Prostate gland (tissue), 2 donors: ENCODE measurements at regions not wholly inside any gene's neighbourhood (a gene's known extent, or its start where the extent isn't known, plus 50 kb on each side); places are given as distances from the start of the nearest gene placed in this dataset.

Source experiments
- DNase-seq: peaks from one replicate; pipeline ENCODE4 v3.0.0-alpha.2; 2019; ENCODE audit warnings: low spot score
- H3K27ac ChIP-seq, 2 donors: fragments of 200-600 bp; sonication (generic); 2 replicates each; pipeline ENCODE4 v1.5.1; 2017 to 2019
- H3K27me3 ChIP-seq: fragments of 200-600 bp; sonication (generic); replicated peaks from 2 replicates; pipeline ENCODE4 v1.5.1; 2019; ENCODE audit not compliant: insufficient read depth
- H3K36me3 ChIP-seq, 2 donors: fragments of 200-600 bp; sonication (generic); 1 replicate in 1 of 2; 2 replicates in 1 of 2; pipeline versions ENCODE4 v1.5.1 to v1.8.1; 2017 to 2019
- H3K4me1 ChIP-seq: fragments of 200-600 bp; sonication (generic); replicated peaks from 2 replicates; pipeline ENCODE4 v1.5.1; 2019
- H3K4me3 ChIP-seq, 2 donors: fragments of 200-600 bp; sonication (generic); 2 replicates each; pipeline ENCODE4 v1.5.1; 2017 to 2019
- H3K9me3 ChIP-seq: fragments of 200-600 bp; sonication (generic); 2 replicates; pipeline ENCODE4 v1.5.1; 2017
- POLR2A ChIP-seq: fragments of 450-650 bp; IDR thresholded peaks from one replicate; pipeline ENCODE4 v1.6.1; 2016; ENCODE audit warnings: antibody characterized with exemption, mild to moderate bottlenecking
- POLR2AphosphoS5 ChIP-seq: sonication (generic); formaldehyde crosslinking; IDR thresholded peaks from one replicate; pipeline ENCODE4 v1.6.1; 2017; ENCODE audit warnings: antibody characterized with exemption
- WGBS: methylation state at CpG from one replicate; pipeline ENCODE4 v1.1.5; 2018; 5-methylcytosine and 5-hydroxymethylcytosine counted together
- intact Hi-C: fragments of 100-400 bp; cut with DNase I; formaldehyde crosslinking; loops from one replicate; pipeline ENCODE4 v1.14.2; 2022
- TF ChIP-seq, protein P1 (sequence below), 4 experiments: fragments of 200-600 bp in 2 of 4; fragments of 450-650 bp in 2 of 4; sonication (generic) in 2 of 4; IDR thresholded peaks; 1 replicate in 3 of 4; 2 replicates in 1 of 4; pipeline ENCODE4 v1.5.1; 2016 to 2019; ENCODE audit warnings: antibody characterized with exemption in 4 of 4, mild to moderate bottlenecking in 2 of 4, moderate library complexity in 2 of 4

DNA sequence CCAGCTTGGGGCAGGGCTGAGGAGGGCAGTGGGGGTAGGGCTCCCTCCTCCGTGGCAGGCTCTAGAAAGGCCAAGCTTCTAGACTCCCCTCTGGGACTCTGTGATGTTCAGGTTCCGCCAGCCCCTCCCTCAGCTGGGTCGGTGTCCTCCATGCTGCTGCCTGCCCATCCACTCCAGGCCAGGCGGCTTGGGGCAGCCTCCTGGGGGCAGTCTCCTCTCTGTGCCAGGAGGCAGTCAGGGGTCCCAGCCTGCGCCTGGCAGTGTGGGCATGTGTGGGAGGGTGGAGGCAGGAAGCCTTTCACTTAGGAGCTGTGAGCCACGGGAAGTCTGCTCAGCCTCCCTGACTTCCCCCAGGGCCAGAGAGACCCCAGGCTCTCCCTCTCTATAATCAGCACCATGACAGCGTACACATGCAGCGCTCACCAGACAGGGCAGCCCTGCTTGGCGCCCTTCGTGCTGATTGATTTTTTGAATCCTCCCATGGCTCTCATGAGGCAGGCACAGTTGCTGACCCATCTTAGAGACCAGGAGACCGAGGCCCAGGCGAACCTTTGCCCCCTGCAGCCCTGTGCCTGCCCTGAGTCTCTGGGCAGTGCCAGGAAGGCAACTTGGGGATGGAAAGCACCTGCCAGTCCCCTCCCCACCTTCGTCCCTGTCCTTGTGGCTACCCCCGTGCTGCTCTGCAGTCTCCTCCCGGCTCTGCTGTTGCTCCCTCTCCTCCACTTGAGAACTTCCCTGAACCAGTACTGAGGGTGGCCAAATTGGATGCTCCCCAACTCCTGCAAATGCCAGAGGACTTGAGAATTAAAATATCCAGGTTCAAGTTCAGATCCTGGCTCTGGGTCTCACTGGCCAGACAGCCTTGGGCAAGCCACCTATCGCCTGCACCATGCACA lies 234.7 kb upstream of the GSE1 start:
- intact Hi-C loops, result no loop called here
- DNase-seq, result no peak
- Histone ChIP-seq H3K4me1 (peaks cover 19% of the 10 kb centered on the region), H3K36me3 (no peaks in the 10 kb centered on the region), H3K9me3 (no peaks in the 10 kb centered on the region), H3K4me3 (no peak overlapping the region), H3K27me3 (no peaks in the 10 kb centered on the region), H3K27ac (no peak overlapping the region)
- TF ChIP-seq POLR2A (no peak), POLR2AphosphoS5 (no peak)
- TF ChIP-seq, protein P1, sequence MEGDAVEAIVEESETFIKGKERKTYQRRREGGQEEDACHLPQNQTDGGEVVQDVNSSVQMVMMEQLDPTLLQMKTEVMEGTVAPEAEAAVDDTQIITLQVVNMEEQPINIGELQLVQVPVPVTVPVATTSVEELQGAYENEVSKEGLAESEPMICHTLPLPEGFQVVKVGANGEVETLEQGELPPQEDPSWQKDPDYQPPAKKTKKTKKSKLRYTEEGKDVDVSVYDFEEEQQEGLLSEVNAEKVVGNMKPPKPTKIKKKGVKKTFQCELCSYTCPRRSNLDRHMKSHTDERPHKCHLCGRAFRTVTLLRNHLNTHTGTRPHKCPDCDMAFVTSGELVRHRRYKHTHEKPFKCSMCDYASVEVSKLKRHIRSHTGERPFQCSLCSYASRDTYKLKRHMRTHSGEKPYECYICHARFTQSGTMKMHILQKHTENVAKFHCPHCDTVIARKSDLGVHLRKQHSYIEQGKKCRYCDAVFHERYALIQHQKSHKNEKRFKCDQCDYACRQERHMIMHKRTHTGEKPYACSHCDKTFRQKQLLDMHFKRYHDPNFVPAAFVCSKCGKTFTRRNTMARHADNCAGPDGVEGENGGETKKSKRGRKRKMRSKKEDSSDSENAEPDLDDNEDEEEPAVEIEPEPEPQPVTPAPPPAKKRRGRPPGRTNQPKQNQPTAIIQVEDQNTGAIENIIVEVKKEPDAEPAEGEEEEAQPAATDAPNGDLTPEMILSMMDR (IDR thresholded peaks at IDR 0.05), result no peak
- 84% methylated on average over 16 of the region's 16 CpGs for WGBS

DNA sequence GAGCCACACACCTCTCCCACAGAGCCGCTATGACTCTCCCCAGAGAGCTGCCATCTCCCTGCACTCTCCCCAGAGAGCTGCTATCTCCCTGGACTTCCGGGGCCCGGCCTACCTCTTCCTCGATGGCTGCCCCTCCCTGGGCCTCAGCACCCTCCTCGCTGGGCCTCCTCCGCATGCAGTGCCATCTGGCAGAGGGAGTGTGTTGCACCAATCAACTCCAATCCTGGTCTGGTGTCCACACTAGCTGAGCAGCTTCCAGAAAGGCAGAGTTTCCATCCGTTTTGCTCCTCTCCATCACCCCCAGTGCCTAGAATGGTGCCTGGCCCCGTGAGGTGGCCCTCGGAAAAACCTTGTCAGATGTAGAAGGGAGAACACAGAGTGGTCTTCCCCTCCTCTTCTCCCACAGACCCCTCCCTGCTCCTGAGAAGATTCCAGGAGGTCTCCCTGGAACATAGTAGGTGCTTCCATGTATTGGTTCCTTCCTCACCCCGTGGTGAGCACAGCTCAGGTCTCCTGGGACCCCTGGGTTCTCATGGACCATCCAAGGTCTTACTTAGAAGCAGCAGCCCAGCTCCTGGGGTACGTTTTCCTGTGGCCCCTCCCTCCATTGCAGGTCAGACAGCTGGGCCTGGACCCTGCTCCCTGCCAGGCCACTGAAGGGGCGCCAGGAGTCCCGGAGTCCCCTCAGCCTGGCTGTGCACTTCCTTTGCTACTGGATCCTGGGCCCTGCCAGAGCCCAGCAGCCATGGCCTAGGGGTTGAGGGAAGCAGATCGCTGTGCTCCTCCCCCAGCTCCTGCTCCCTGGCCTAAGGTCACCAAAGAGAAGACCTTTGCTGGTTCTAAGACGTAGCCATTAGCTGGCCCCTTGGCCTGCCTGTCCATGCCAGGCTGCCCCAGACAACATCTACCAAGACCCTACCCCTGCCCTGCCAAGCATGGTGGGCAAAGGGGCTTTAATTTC lies 233.8 kb upstream of the GSE1 start:
- Histone ChIP-seq H3K27ac (no peak overlapping the region), H3K9me3 (no peaks in the 10 kb centered on the region), H3K27me3 (no peaks in the 10 kb centered on the region), H3K36me3 (no peaks in the 10 kb centered on the region), H3K4me1 (peaks cover 19% of the 10 kb centered on the region), H3K4me3 (no peak overlapping the region)
- no peak for TF ChIP-seq POLR2A
- TF ChIP-seq, protein P1 (IDR thresholded peaks at IDR 0.05), result no peak
- TF ChIP-seq POLR2AphosphoS5, result no peak
- intact Hi-C loops, result no loop called here
- 75% methylated on average over 15 of the region's 15 CpGs for WGBS
- no peak for DNase-seq

DNA sequence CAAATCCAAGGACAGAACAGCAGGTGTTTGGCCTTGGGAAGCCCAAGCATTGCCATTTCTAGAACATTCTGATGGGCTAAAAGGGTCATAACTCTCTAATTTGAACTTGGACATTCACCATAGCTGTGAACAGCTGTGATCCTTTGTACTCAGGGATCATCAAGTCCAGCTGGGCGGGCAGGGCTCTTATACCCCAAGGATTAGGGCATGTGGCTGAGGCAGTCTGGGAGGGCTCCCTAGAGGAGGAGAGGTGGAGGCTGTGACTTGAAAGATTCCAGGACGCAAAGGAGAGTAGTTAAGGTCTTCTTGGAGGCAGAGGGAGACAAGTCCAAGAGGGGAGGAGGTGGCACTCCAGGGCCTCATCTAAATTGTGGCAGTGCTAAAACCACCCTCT lies 233.1 kb upstream of the GSE1 start:
- H3K27ac ChIP-seq, result no peak overlapping the region
- WGBS, result 44% methylated on average over 2 of the region's 2 CpGs

DNA sequence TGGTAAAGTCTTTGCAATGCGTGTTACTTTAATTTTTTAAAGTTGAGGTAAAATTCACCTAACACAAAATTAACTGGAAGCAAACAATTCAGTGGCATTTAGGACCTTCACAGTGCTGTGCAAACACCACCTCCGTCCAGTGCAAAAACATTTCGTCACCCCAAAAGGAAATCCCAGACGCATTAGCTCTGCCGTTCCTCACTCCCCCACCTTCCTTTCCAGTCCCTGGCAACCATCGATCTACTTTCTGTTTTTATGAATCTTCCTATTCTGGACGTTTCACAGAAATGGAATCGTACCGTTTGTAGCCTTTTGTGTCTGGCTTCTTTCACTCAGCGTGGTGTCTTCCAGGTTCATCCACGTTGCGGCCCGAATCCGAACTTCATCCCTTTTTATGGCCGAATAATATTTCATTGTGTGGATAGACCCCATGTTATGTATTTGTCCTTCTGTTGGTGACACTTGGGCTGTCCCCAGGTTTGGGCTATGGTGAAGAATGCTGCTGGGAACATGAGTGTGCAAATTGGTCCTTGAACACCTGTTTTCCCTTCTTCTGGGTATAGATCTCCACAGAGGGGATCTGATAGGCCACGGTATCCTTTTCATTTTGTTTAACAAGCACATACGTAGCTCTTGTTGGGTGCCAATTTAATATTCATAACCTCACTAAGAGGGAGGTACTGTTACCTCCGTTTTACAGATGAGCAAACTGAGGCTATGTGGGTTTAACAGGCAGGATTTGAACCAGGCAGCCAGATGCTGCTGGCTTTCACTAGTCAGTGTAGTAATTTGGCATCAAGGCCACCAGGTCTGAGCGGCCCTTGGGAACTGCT lies 232.0 kb upstream of the GSE1 start:
- Histone ChIP-seq H3K4me3 (no peak overlapping the region), H3K36me3 (no peaks in the 10 kb centered on the region), H3K27ac (no peak overlapping the region), H3K4me1 (peaks cover 21% of the 10 kb centered on the region), H3K27me3 (no peaks in the 10 kb centered on the region), H3K9me3 (no peaks in the 10 kb centered on the region)
- TF ChIP-seq POLR2AphosphoS5 (no peak), POLR2A (no peak)
- TF ChIP-seq, protein P1 (IDR thresholded peaks at IDR 0.05), result no peak
- 82% methylated on average over 19 of the region's 19 CpGs for WGBS
- DNase-seq, result no peak
- intact Hi-C loops, result no loop called here

More for the DNA sequence above, 233.1 kb upstream of the GSE1 start:
- H3K36me3 ChIP-seq, result no peaks in the 10 kb centered on the region
- no peaks in the 10 kb centered on the region for H3K9me3 ChIP-seq
- no peaks in the 10 kb centered on the region for H3K27me3 ChIP-seq
- intact Hi-C loops, result no loop called here
- peaks cover 19% of the 10 kb centered on the region for H3K4me1 ChIP-seq
- TF ChIP-seq POLR2AphosphoS5 (no peak), POLR2A (no peak)
- TF ChIP-seq, protein P1 (IDR thresholded peaks at IDR 0.05), result no peak
- H3K4me3 ChIP-seq, result no peak overlapping the region
- no peak for DNase-seq
